GM18951 (cell line): ENCODE measurements at regions not wholly inside any gene's neighbourhood (a gene's known extent, or its start where the extent isn't known, plus 50 kb on each side); places are given as distances from the start of the nearest gene placed in this dataset.

Experiments
- POLR2A ChIP-seq: IDR thresholded peaks from 4 replicates; pipeline ENCODE4 v1.6.1; 2011; ENCODE audit warnings: mild to moderate bottlenecking; ENCODE audit not compliant: insufficient read length, insufficient read depth; ENCODE audit errors: extremely low read depth
- in situ Hi-C: fragments of 300-500 bp; cut with MboI; formaldehyde crosslinking; loops from one replicate; pipeline ENCODE4 v1.12.0; 2022; ENCODE audit warnings: low sequenced_read_pairs, mixed read lengths, inconsistent platforms; ENCODE audit not compliant: unreplicated experiment

GRCh38 chr18:76668119-76668518, 154.2 kb upstream of the ZNF236 start:
- in situ Hi-C loops: no loop called here
- no peak for TF ChIP-seq POLR2A

GRCh38 chr18:76667603-76668002, 154.8 kb upstream of the ZNF236 start:
- no peak for TF ChIP-seq POLR2A
- in situ Hi-C loops: no loop called here

GRCh38 chr18:76662626-76663025, 159.7 kb upstream of the ZNF236 start:
- in situ Hi-C loops: no loop called here
- TF ChIP-seq POLR2A: no peak

GRCh38 chr18:76660571-76661192, 161.7 kb upstream of the ZNF236 start:
- in situ Hi-C loops: no loop called here
- no peak for TF ChIP-seq POLR2A

- in situ Hi-C loops: no loop called here
- TF ChIP-seq POLR2A: no peak
Measured at GRCh38 chr18:76658627-76659026, 163.6 kb upstream of the ZNF516 start.

- TF ChIP-seq POLR2A: no peak
Measured at GRCh38 chr18:76657911-76658470, 162.9 kb upstream of the ZNF516 start.

GRCh38 chr18:76656925-76657827, 162.1 kb upstream of the ZNF516 start:
- in situ Hi-C loops: no loop called here
- no peak for TF ChIP-seq POLR2A

More at GRCh38 chr18:76657911-76658470, 162.9 kb upstream of the ZNF516 start:
- in situ Hi-C loops: no loop called here

GRCh38 chr18:76654577-76654976, 159.5 kb upstream of the ZNF516 start:
- TF ChIP-seq POLR2A: no peak

GRCh38 chr18:76647322-76647721, 152.3 kb upstream of the ZNF516 start:
- TF ChIP-seq POLR2A: no peak
- in situ Hi-C loops: no loop called here

More at GRCh38 chr18:76654577-76654976, 159.5 kb upstream of the ZNF516 start:
- in situ Hi-C loops: no loop called here

GRCh38 chr18:76644580-76644979, 149.5 kb upstream of the ZNF516 start:
- in situ Hi-C loops: no loop called here
- TF ChIP-seq POLR2A: no peak

GRCh38 chr18:76643996-76644395, 149.0 kb upstream of the ZNF516 start:
- in situ Hi-C loops: no loop called here

GRCh38 chr18:76643199-76643598, 148.2 kb upstream of the ZNF516 start:
- in situ Hi-C loops: no loop called here
- no peak for TF ChIP-seq POLR2A

More at GRCh38 chr18:76643996-76644395, 149.0 kb upstream of the ZNF516 start:
- TF ChIP-seq POLR2A: no peak

GRCh38 chr18:76640438-76640837, 145.4 kb upstream of the ZNF516 start:
- TF ChIP-seq POLR2A: no peak
- in situ Hi-C loops: no loop called here
